Keratinocyte (primary cell): ENCODE measurements at regions not wholly inside any gene's neighbourhood (a gene's known extent, or its start where the extent isn't known, plus 50 kb on each side); places are given as distances from the start of the nearest gene placed in this dataset.

Experiments
- DNase-seq: peaks from one replicate; pipeline ENCODE4 v3.0.0-alpha.2; 2011; ENCODE audit warnings: low read depth, missing footprints, low spot score
- FAIRE-seq: peaks from 2 replicates; lab custom pipeline; 2011; peaks lifted over from hg19 to GRCh38; lab: Jason Lieb, UNC
- H2AFZ ChIP-seq: 2 replicates; pipeline ENCODE4 v1.6.0; 2012; ENCODE audit warnings: low read length, control low read depth, inconsistent platforms; ENCODE audit not compliant: control insufficient read depth
- H3K27ac ChIP-seq: 2 replicates; pipeline ENCODE4 v1.5.1; 2011; ENCODE audit warnings: low read length; ENCODE audit not compliant: control insufficient read depth, insufficient read depth
- H3K27me3 ChIP-seq: 3 replicates; pipeline ENCODE4 v1.6.0; 2011; ENCODE audit warnings: low read length; ENCODE audit not compliant: control insufficient read depth, insufficient read depth; ENCODE audit errors: extremely low read depth
- H3K36me3 ChIP-seq, 2 experiments: 2 replicates in 1 of 2; 3 replicates in 1 of 2; pipeline ENCODE4 v1.5.1; 2011; ENCODE audit warnings: low read length in 2 of 2, mild to moderate bottlenecking in 1 of 2; ENCODE audit not compliant: control insufficient read depth in 2 of 2, insufficient read depth in 2 of 2; ENCODE audit errors: extremely low read depth in 1 of 2
- H3K4me1 ChIP-seq: 3 replicates; pipeline ENCODE4 v1.5.1; 2011; ENCODE audit warnings: low read length; ENCODE audit not compliant: control insufficient read depth, insufficient read depth; ENCODE audit errors: extremely low read depth
- H3K4me2 ChIP-seq: 3 replicates; pipeline ENCODE4 v1.6.0; 2011; ENCODE audit warnings: low read depth, low read length; ENCODE audit not compliant: control insufficient read depth, insufficient read depth; ENCODE audit errors: extremely low read depth
- H3K4me3 ChIP-seq, 3 experiments: fragments of 200-600 bp in 1 of 3; sonication (generic) in 1 of 3; 2 replicates in 2 of 3; 3 replicates in 1 of 3; pipeline ENCODE4 v1.5.1; 2011 to 2016; ENCODE audit warnings: low read length in 3 of 3, mild to moderate bottlenecking in 3 of 3, control low read depth in 2 of 3, inconsistent platforms in 1 of 3, low read depth in 1 of 3, mixed read lengths in 1 of 3, mixed run types in 1 of 3, moderate library complexity in 1 of 3; ENCODE audit not compliant: control insufficient read depth in 2 of 3, insufficient read depth in 2 of 3; ENCODE audit errors: extremely low read depth in 1 of 3
- H3K79me2 ChIP-seq: 2 replicates; pipeline ENCODE4 v1.6.0; 2012; ENCODE audit warnings: low read length; ENCODE audit not compliant: control insufficient read depth, insufficient read depth
- H3K9ac ChIP-seq: 3 replicates; pipeline ENCODE4 v1.6.0; 2011; ENCODE audit warnings: low read length; ENCODE audit not compliant: control insufficient read depth, insufficient read depth; ENCODE audit errors: extremely low read depth
- H3K9me1 ChIP-seq: 3 replicates; pipeline ENCODE4 v1.6.0; 2011; ENCODE audit warnings: low read length; ENCODE audit not compliant: control insufficient read depth, insufficient read depth; ENCODE audit errors: extremely low read depth
- H3K9me3 ChIP-seq: 2 replicates; pipeline ENCODE4 v1.5.1; 2012; ENCODE audit warnings: low read depth, low read length; ENCODE audit not compliant: control insufficient read depth
- H4K20me1 ChIP-seq: 3 replicates; pipeline ENCODE4 v1.6.0; 2011; ENCODE audit warnings: low read length; ENCODE audit not compliant: control insufficient read depth, insufficient read depth; ENCODE audit errors: extremely low read depth
- EZH2 ChIP-seq: IDR thresholded peaks from one replicate; pipeline ENCODE4 v1.6.1; 2012; ENCODE audit warnings: inconsistent platforms, mild to moderate bottlenecking, low read length, moderate library complexity
- dilution Hi-C: fragments of 300-500 bp; cut with MboI; formaldehyde crosslinking; loops from one replicate; pipeline ENCODE4 v1.7.0; 2020; ENCODE audit warnings: low sequenced_read_pairs; ENCODE audit not compliant: extremely low pct_ligation_motif_present
- TF ChIP-seq, protein P1 (sequence below), 3 experiments: IDR thresholded peaks in 1 of 3; conservative IDR thresholded peaks in 1 of 3; optimal IDR thresholded peaks in 1 of 3; 2 replicates in 2 of 3; 3 replicates in 1 of 3; pipeline versions ENCODE3 to v1.5.1; 2011; ENCODE audit warnings: low read length in 3 of 3, mild to moderate bottlenecking in 3 of 3, moderate library complexity in 2 of 3, control low read depth in 1 of 3, inconsistent platforms in 1 of 3; ENCODE audit not compliant: insufficient read depth in 2 of 3; ENCODE audit errors: extremely low read depth in 1 of 3

DNA sequence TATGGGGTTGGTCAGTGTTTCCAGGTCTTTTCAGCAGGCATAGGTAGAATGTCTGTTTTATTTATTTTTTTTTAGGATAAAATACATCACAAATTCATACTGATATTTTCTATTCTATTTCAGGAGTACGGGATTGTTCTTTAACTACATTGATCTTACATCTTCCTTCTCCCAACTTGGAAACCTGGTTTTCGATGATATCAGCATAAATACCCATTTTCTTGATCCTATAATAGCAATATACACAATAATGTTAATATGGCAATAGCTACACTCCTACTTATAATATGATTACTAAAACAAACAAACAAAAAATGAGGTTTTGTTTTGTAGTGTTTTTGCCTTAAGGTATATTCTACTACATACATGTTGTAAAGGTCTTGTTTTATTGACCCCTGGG lies 962.4 kb upstream of the GOT2 start:
- H3K36me3 ChIP-seq, result no peaks in the 10 kb centered on the region
- no peak overlapping the region for H3K4me3 ChIP-seq
- no peaks in the 10 kb centered on the region for H3K9me3 ChIP-seq
- H3K4me1 ChIP-seq, result no peaks in the 10 kb centered on the region
- FAIRE-seq, result no peak
- H4K20me1 ChIP-seq, result no peaks in the 10 kb centered on the region
- TF ChIP-seq, protein P1, sequence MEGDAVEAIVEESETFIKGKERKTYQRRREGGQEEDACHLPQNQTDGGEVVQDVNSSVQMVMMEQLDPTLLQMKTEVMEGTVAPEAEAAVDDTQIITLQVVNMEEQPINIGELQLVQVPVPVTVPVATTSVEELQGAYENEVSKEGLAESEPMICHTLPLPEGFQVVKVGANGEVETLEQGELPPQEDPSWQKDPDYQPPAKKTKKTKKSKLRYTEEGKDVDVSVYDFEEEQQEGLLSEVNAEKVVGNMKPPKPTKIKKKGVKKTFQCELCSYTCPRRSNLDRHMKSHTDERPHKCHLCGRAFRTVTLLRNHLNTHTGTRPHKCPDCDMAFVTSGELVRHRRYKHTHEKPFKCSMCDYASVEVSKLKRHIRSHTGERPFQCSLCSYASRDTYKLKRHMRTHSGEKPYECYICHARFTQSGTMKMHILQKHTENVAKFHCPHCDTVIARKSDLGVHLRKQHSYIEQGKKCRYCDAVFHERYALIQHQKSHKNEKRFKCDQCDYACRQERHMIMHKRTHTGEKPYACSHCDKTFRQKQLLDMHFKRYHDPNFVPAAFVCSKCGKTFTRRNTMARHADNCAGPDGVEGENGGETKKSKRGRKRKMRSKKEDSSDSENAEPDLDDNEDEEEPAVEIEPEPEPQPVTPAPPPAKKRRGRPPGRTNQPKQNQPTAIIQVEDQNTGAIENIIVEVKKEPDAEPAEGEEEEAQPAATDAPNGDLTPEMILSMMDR (optimal IDR thresholded peaks at IDR 0.05 in 1 of 3, IDR thresholded peaks at IDR 0.05 in 1 of 3, conservative IDR thresholded peaks at IDR 0.05 in 1 of 3; ENCODE audit: extremely low read depth in 1 of 3, insufficient read depth in 2 of 3, low read length in 3 of 3), result no peak
- TF ChIP-seq EZH2, result no peak
- no peak overlapping the region for H2AFZ ChIP-seq
- H3K79me2 ChIP-seq, result no peaks in the 10 kb centered on the region
- no peak for DNase-seq
- no peak overlapping the region for H3K27ac ChIP-seq
- dilution Hi-C loops, result no loop called here
- H3K4me2 ChIP-seq, result no peak overlapping the region
- H3K9me1 ChIP-seq, result no peaks in the 10 kb centered on the region
- no peaks in the 10 kb centered on the region for H3K27me3 ChIP-seq
- no peak overlapping the region for H3K9ac ChIP-seq

DNA sequence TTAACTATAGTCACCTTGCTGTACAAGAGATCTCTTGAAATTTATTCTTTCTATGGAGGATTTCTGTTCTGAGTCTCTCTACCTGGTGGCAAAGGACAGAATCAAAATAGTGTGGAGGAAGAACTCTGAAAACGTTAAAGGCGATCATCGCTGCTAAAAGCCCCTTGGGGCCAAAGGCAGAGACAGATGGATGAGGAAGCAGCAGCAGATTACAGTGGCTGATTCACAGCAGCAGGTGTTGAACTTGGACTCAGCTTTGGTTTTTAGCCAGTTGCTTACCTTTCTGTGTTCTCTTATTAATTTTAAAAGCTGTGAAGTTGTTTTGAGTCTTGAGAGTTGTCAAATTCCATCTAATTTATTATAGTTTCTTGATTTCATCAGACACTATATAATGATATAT lies 956.1 kb upstream of the GOT2 start:
- FAIRE-seq (no peak), DNase-seq (no peak)
- no peak overlapping the region for H3K4me2 ChIP-seq
- no peaks in the 10 kb centered on the region for H3K4me1 ChIP-seq
- H3K36me3 ChIP-seq, result no peaks in the 10 kb centered on the region
- no peaks in the 10 kb centered on the region for H3K9me1 ChIP-seq
- H3K27ac ChIP-seq, result no peak overlapping the region
- no peaks in the 10 kb centered on the region for H4K20me1 ChIP-seq
- no peak overlapping the region for H2AFZ ChIP-seq
- H3K27me3 ChIP-seq, result no peaks in the 10 kb centered on the region
- H3K4me3 ChIP-seq, result no peak overlapping the region
- H3K79me2 ChIP-seq, result no peaks in the 10 kb centered on the region
- no peak overlapping the region for H3K9ac ChIP-seq
- TF ChIP-seq EZH2, result no peak
- TF ChIP-seq, protein P1 (optimal IDR thresholded peaks at IDR 0.05 in 1 of 3, IDR thresholded peaks at IDR 0.05 in 1 of 3, conservative IDR thresholded peaks at IDR 0.05 in 1 of 3; ENCODE audit: extremely low read depth in 1 of 3, insufficient read depth in 2 of 3, low read length in 3 of 3), result no peak
- dilution Hi-C loops, result no loop called here
- H3K9me3 ChIP-seq, result no peaks in the 10 kb centered on the region
